HEK293 (cell line): ENCODE measurements at regions not wholly inside any gene's neighbourhood (a gene's known extent, or its start where the extent isn't known, plus 50 kb on each side); places are given as distances from the start of the nearest gene placed in this dataset.

Experiments
- CTCF ChIA-PET: fragments of 350-600 bp; formaldehyde crosslinking; extraction: SDS; loops from one replicate; lab custom pipeline; 2021; ENCODE audit warnings: antibody characterized with exemption; lab: Yijun Ruan, JAX
- POLR2A ChIA-PET: fragments of 300-600 bp; formaldehyde crosslinking; extraction: SDS; loops from one replicate; lab custom pipeline; 2020; ENCODE audit warnings: antibody characterized with exemption, inconsistent platforms; lab: Yijun Ruan, JAX
- H3K27ac ChIP-seq: fragments of 200-500 bp; sonication (Bioruptor generic); 2 replicates; pipeline ENCODE4 v1.5.1; 2014; ENCODE audit warnings: low read depth, low read length, control low read depth, inconsistent platforms; ENCODE audit errors: extremely low read depth
- H3K36me3 ChIP-seq, 2 experiments: fragments of 200-500 bp in 1 of 2; sonication (Bioruptor generic) in 1 of 2; 1 replicate in 1 of 2; 2 replicates in 1 of 2; pipeline ENCODE4 v1.5.1; 2014 to 2017; ENCODE audit warnings: inconsistent platforms in 2 of 2, low read length in 2 of 2; ENCODE audit not compliant: control insufficient read depth in 2 of 2, insufficient read depth in 1 of 2
- H3K4me1 ChIP-seq: fragments of 200-500 bp; sonication (Bioruptor generic); 2 replicates; pipeline ENCODE4 v1.5.1; 2014; ENCODE audit warnings: mild to moderate bottlenecking, low read length, inconsistent platforms; ENCODE audit not compliant: control insufficient read depth, insufficient read depth
- H3K4me3 ChIP-seq: 2 replicates; pipeline ENCODE4 v1.5.1; 2011; ENCODE audit warnings: low read depth, mild to moderate bottlenecking, control low read depth, low read length, moderate library complexity
- H3K9me3 ChIP-seq: fragments of 200-500 bp; sonication (Bioruptor generic); 2 replicates; pipeline ENCODE4 v1.5.1; 2014; ENCODE audit warnings: low read depth, low read length, inconsistent platforms; ENCODE audit not compliant: control insufficient read depth, insufficient read depth
- GLIS1 ChIP-seq: fragments of 450-650 bp; formaldehyde crosslinking; IDR thresholded peaks from 2 replicates; pipeline ENCODE4 v1.5.1; 2016; ENCODE audit warnings: missing biosample characterization, missing genetic modification characterization
- HOXC10 ChIP-seq: sonication (generic); formaldehyde crosslinking; IDR thresholded peaks from 2 replicates; pipeline ENCODE4 v1.8.1; 2023; ENCODE audit warnings: mild to moderate bottlenecking, missing genetic modification reagents
- KLF8 ChIP-seq: fragments of 450-650 bp; formaldehyde crosslinking; IDR thresholded peaks from 2 replicates; pipeline ENCODE4 v1.5.1; 2016; ENCODE audit warnings: missing biosample characterization, missing genetic modification characterization
- OSR2 ChIP-seq: fragments of 450-650 bp; formaldehyde crosslinking; IDR thresholded peaks from 2 replicates; pipeline ENCODE4 v1.5.1; 2016; ENCODE audit warnings: missing biosample characterization, missing genetic modification characterization
- SP7 ChIP-seq: fragments of 450-650 bp; formaldehyde crosslinking; IDR thresholded peaks from 2 replicates; pipeline ENCODE4 v1.5.1; 2016; ENCODE audit warnings: missing biosample characterization, missing genetic modification characterization
- ZBTB48 ChIP-seq: fragments of 450-650 bp; formaldehyde crosslinking; IDR thresholded peaks from 2 replicates; pipeline ENCODE4 v1.5.1; 2016; ENCODE audit warnings: missing biosample characterization, missing genetic modification characterization
- ZBTB8A ChIP-seq: fragments of 450-650 bp; formaldehyde crosslinking; IDR thresholded peaks from 2 replicates; pipeline ENCODE4 v1.5.1; 2016; ENCODE audit warnings: missing biosample characterization, missing genetic modification characterization
- ZNF10 ChIP-seq: fragments of 450-650 bp; formaldehyde crosslinking; IDR thresholded peaks from 2 replicates; pipeline ENCODE4 v1.5.1; 2017; ENCODE audit warnings: missing biosample characterization, missing genetic modification characterization
- ZNF132 ChIP-seq: fragments of 450-650 bp; formaldehyde crosslinking; IDR thresholded peaks from 2 replicates; pipeline ENCODE4 v1.5.1; 2017; ENCODE audit warnings: missing biosample characterization, missing genetic modification characterization, borderline replicate concordance
- ZNF140 ChIP-seq: fragments of 450-650 bp; formaldehyde crosslinking; IDR thresholded peaks from 2 replicates; pipeline ENCODE4 v1.5.1; 2016; ENCODE audit warnings: missing biosample characterization, missing genetic modification characterization
- ZNF16 ChIP-seq: fragments of 450-650 bp; formaldehyde crosslinking; IDR thresholded peaks from 2 replicates; pipeline ENCODE4 v1.5.1; 2016; ENCODE audit warnings: low read depth, missing biosample characterization, missing genetic modification characterization
- ZNF221 ChIP-seq: fragments of 450-650 bp; formaldehyde crosslinking; IDR thresholded peaks from 2 replicates; pipeline ENCODE4 v1.5.1; 2017; ENCODE audit warnings: missing biosample characterization, missing genetic modification characterization, borderline replicate concordance
- ZNF239 ChIP-seq: fragments of 450-650 bp; formaldehyde crosslinking; IDR thresholded peaks from 2 replicates; pipeline ENCODE4 v1.5.1; 2016; ENCODE audit warnings: missing biosample characterization, missing genetic modification characterization
- ZNF341 ChIP-seq: fragments of 450-650 bp; formaldehyde crosslinking; IDR thresholded peaks from 2 replicates; pipeline ENCODE4; 2016; ENCODE audit warnings: low read depth, missing biosample characterization, missing genetic modification characterization
- ZNF350 ChIP-seq: fragments of 450-650 bp; formaldehyde crosslinking; IDR thresholded peaks from 2 replicates; pipeline ENCODE4 v1.5.0; 2017; ENCODE audit warnings: missing biosample characterization, mild to moderate bottlenecking, missing genetic modification characterization
- ZNF48 ChIP-seq: fragments of 450-650 bp; formaldehyde crosslinking; IDR thresholded peaks from 2 replicates; pipeline ENCODE4 v1.5.1; 2016; ENCODE audit warnings: missing biosample characterization, missing genetic modification characterization
- ZNF530 ChIP-seq: fragments of 450-650 bp; formaldehyde crosslinking; IDR thresholded peaks from 2 replicates; pipeline ENCODE4 v1.5.1; 2016; ENCODE audit warnings: low read depth, missing biosample characterization, missing genetic modification characterization
- ZNF626 ChIP-seq: fragments of 450-650 bp; sonication (Bioruptor Pico); formaldehyde crosslinking; IDR thresholded peaks from 2 replicates; pipeline ENCODE4 v1.5.1; 2018; ENCODE audit warnings: missing biosample characterization, missing genetic modification characterization, inconsistent platforms
- ZNF664 ChIP-seq: fragments of 450-650 bp; formaldehyde crosslinking; IDR thresholded peaks from 2 replicates; pipeline ENCODE4 v1.5.1; 2016; ENCODE audit warnings: missing biosample characterization, missing genetic modification characterization
- ZNF843 ChIP-seq: fragments of 450-650 bp; formaldehyde crosslinking; IDR thresholded peaks from 2 replicates; pipeline ENCODE4 v1.5.1; 2016; ENCODE audit warnings: missing biosample characterization, missing genetic modification characterization
- ZSCAN16 ChIP-seq: fragments of 450-650 bp; formaldehyde crosslinking; IDR thresholded peaks from 2 replicates; pipeline ENCODE4 v1.5.1; 2016; ENCODE audit warnings: missing biosample characterization, missing genetic modification characterization
- TF ChIP-seq, protein P1 (sequence below): fragments of 450-650 bp; formaldehyde crosslinking; IDR thresholded peaks from 2 replicates; pipeline ENCODE4 v1.5.1; 2016; ENCODE audit warnings: missing biosample characterization, missing genetic modification characterization
- TF ChIP-seq, protein P2 (sequence below): fragments of 450-650 bp; formaldehyde crosslinking; IDR thresholded peaks from 2 replicates; pipeline ENCODE4 v1.5.1; 2016; ENCODE audit warnings: missing biosample characterization, missing genetic modification characterization
- TF ChIP-seq, protein P3 (sequence below): fragments of 450-650 bp; formaldehyde crosslinking; IDR thresholded peaks from 2 replicates; pipeline ENCODE4 v1.5.1; 2016; ENCODE audit warnings: missing biosample characterization, missing genetic modification characterization
- TF ChIP-seq, protein P4 (sequence below): fragments of 450-650 bp; formaldehyde crosslinking; IDR thresholded peaks from 2 replicates; pipeline ENCODE4 v1.5.1; 2016; ENCODE audit warnings: missing biosample characterization, missing genetic modification characterization
- TF ChIP-seq, protein P5 (sequence below): fragments of 450-650 bp; formaldehyde crosslinking; IDR thresholded peaks from 2 replicates; pipeline ENCODE4 v1.5.1; 2016; ENCODE audit warnings: missing biosample characterization, missing genetic modification characterization

DNA sequence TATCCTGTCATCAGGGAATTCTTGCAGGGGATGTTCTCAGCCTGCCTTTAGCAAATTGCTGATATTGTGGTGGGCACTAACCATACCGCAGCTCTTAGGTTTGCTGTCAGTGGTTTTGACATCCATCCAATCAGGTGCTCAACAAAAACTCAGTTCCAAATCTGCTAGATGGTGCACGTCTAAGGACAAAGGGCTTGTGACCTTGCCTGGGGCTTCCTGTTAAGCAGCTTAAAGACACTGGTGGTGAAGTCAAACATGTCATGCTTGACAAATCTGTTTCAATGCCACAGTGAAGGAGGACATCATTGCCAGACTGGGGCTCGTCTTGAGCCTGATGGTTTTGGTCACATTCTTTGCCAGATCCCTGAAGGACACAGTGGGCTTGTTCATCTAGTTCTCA is 179.8 kb upstream of the NOX3 start (continued):
- TF ChIP-seq ZNF48 (tag by site-specific recombination): no peak
- no peak for TF ChIP-seq ZBTB48 (tag by site-specific recombination)

DNA sequence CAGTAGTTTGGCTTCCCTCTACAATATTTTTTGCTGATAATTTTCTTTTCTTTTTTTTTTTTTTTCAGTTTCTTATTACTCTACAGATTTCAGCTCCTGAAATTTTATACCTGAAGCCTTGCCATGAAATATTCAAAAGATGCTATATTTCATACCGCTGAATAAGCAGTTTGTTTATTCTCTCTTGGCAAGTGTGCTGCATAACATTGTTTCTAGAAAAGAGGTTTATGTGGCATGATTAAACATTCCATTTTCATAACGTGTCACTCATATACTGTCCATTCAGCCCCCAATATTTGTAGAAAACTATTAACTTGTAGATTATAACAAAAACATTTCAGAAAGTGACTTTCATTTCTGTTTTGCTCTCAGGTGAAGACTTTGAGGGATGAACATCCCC is 174.4 kb upstream of the NOX3 start:
- Histone ChIP-seq H3K4me3 (no peak overlapping the region), H3K27ac (no peak overlapping the region), H3K9me3 (no peaks in the 10 kb centered on the region), H3K4me1 (no peaks in the 10 kb centered on the region), H3K36me3 (no peaks in the 10 kb centered on the region)
- POLR2A ChIA-PET: no interaction called here
- no peak for TF ChIP-seq KLF8 (tag by site-specific recombination)
- TF ChIP-seq, protein P1, sequence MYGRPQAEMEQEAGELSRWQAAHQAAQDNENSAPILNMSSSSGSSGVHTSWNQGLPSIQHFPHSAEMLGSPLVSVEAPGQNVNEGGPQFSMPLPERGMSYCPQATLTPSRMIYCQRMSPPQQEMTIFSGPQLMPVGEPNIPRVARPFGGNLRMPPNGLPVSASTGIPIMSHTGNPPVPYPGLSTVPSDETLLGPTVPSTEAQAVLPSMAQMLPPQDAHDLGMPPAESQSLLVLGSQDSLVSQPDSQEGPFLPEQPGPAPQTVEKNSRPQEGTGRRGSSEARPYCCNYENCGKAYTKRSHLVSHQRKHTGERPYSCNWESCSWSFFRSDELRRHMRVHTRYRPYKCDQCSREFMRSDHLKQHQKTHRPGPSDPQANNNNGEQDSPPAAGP: no peak
- TF ChIP-seq ZNF843 (tag by site-specific recombination): no peak
- no peak for TF ChIP-seq HOXC10 (CRISPR knock-in tag)
- TF ChIP-seq ZNF140 (tag by site-specific recombination): no peak
- no peak for TF ChIP-seq ZNF530 (tag by site-specific recombination)
- TF ChIP-seq ZBTB8A (tag by site-specific recombination): no peak
- TF ChIP-seq ZNF132 (tag by site-specific recombination): no peak
- TF ChIP-seq ZNF239 (tag by site-specific recombination): no peak
- TF ChIP-seq ZNF341 (tag by site-specific recombination): no peak
- CTCF ChIA-PET: no interaction called here

DNA sequence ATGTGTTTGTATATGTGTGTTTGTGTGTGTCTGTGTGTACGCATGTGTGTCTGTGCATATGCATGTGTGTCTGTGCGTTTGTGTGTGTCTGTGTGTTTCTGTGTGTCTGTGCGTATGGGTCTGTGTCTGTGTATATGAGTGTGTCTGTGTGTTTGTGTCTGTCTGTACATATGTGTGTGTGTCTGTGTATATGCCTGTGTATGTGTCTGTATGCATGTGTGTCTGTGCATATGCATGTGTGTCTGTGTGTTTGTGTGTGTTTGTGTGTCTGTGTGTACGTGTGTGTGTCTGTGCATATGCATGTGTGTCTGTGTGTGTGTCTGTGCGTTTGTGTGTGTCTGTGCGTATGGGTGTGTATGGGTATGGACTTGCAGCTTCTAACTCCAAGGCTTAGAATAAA is 174.0 kb upstream of the NOX3 start:
- no peak for TF ChIP-seq ZNF664
- TF ChIP-seq, protein P2, sequence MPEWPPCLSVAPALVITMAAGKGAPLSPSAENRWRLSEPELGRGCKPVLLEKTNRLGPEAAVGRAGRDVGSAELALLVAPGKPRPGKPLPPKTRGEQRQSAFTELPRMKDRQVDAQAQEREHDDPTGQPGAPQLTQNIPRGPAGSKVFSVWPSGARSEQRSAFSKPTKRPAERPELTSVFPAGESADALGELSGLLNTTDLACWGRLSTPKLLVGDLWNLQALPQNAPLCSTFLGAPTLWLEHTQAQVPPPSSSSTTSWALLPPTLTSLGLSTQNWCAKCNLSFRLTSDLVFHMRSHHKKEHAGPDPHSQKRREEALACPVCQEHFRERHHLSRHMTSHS (tag by site-specific recombination): 0 out of 2 replicates have a peak, but pooled peaks have one; percentile 14
- no peaks in the 10 kb centered on the region for H3K9me3 ChIP-seq
- POLR2A ChIA-PET: no interaction called here
- no peak overlapping the region for H3K27ac ChIP-seq
- no peaks in the 10 kb centered on the region for H3K4me1 ChIP-seq
- H3K4me3 ChIP-seq: no peak overlapping the region
- H3K36me3 ChIP-seq: no peaks in the 10 kb centered on the region
- CTCF ChIA-PET: no interaction called here

DNA sequence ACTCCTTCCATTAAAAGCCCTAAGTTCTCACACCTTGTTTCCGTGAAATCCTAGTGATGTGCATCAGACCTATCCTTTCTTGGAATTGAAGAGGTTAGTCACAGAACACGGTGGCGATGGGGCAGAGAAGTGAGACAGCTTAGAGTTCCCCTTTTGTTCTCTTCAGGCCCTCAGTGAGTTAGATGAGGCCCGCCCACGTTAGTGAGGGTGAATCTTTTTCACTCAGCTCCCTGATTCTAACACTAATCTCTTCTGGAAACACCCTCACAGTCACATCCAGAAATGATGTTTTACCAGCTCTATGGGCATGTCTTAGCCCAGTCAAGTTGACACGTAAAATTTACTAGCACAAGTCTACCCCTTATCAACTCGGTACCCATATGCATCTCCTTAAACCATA is 172.7 kb upstream of the NOX3 start:
- ChIA-PET POLR2A (no interaction called here), CTCF (interaction anchor here (0.5 to 0.7 kb wide), 2 partner anchors 53 to 85 kb away, joined by 3 read pairs; no protein-coding TSS in a partner anchor)
- TF ChIP-seq, protein P3, sequence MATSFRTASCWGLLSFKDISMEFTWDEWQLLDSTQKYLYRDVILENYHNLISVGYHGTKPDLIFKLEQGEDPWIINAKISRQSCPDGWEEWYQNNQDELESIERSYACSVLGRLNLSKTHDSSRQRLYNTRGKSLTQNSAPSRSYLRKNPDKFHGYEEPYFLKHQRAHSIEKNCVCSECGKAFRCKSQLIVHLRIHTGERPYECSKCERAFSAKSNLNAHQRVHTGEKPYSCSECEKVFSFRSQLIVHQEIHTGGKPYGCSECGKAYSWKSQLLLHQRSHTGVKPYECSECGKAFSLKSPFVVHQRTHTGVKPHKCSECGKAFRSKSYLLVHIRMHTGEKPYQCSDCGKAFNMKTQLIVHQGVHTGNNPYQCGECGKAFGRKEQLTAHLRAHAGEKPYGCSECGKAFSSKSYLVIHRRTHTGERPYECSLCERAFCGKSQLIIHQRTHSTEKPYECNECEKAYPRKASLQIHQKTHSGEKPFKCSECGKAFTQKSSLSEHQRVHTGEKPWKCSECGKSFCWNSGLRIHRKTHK (tag by site-specific recombination): no peak
- TF ChIP-seq SP7: no peak
- TF ChIP-seq ZNF221 (tag by site-specific recombination): no peak
- TF ChIP-seq, protein P4, sequence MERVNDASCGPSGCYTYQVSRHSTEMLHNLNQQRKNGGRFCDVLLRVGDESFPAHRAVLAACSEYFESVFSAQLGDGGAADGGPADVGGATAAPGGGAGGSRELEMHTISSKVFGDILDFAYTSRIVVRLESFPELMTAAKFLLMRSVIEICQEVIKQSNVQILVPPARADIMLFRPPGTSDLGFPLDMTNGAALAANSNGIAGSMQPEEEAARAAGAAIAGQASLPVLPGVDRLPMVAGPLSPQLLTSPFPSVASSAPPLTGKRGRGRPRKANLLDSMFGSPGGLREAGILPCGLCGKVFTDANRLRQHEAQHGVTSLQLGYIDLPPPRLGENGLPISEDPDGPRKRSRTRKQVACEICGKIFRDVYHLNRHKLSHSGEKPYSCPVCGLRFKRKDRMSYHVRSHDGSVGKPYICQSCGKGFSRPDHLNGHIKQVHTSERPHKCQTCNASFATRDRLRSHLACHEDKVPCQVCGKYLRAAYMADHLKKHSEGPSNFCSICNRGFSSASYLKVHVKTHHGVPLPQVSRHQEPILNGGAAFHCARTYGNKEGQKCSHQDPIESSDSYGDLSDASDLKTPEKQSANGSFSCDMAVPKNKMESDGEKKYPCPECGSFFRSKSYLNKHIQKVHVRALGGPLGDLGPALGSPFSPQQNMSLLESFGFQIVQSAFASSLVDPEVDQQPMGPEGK: no peak
- TF ChIP-seq OSR2 (tag by site-specific recombination): no peak
- no peak for TF ChIP-seq ZNF626 (tag by site-specific recombination)
- no peak for TF ChIP-seq ZNF16 (tag by site-specific recombination)
- TF ChIP-seq ZNF10 (tag by site-specific recombination): no peak
- no peak for TF ChIP-seq ZSCAN16
- TF ChIP-seq, protein P5, sequence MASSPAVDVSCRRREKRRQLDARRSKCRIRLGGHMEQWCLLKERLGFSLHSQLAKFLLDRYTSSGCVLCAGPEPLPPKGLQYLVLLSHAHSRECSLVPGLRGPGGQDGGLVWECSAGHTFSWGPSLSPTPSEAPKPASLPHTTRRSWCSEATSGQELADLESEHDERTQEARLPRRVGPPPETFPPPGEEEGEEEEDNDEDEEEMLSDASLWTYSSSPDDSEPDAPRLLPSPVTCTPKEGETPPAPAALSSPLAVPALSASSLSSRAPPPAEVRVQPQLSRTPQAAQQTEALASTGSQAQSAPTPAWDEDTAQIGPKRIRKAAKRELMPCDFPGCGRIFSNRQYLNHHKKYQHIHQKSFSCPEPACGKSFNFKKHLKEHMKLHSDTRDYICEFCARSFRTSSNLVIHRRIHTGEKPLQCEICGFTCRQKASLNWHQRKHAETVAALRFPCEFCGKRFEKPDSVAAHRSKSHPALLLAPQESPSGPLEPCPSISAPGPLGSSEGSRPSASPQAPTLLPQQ (tag by site-specific recombination): no peak
- no peak for TF ChIP-seq ZNF350 (tag by site-specific recombination)
- no peak for TF ChIP-seq GLIS1 (tag by site-specific recombination)

More for the DNA sequence above, 172.7 kb upstream of the NOX3 start:
- Histone ChIP-seq H3K9me3 (no peaks in the 10 kb centered on the region), H3K36me3 (no peaks in the 10 kb centered on the region), H3K4me3 (no peak overlapping the region), H3K4me1 (no peaks in the 10 kb centered on the region), H3K27ac (no peak overlapping the region)
